ENCODE measurements at regions not wholly inside any gene's neighbourhood (a gene's known extent, or its start where the extent isn't known, plus 50 kb on each side); places are given as distances from the start of the nearest gene placed in this dataset.

DNA sequence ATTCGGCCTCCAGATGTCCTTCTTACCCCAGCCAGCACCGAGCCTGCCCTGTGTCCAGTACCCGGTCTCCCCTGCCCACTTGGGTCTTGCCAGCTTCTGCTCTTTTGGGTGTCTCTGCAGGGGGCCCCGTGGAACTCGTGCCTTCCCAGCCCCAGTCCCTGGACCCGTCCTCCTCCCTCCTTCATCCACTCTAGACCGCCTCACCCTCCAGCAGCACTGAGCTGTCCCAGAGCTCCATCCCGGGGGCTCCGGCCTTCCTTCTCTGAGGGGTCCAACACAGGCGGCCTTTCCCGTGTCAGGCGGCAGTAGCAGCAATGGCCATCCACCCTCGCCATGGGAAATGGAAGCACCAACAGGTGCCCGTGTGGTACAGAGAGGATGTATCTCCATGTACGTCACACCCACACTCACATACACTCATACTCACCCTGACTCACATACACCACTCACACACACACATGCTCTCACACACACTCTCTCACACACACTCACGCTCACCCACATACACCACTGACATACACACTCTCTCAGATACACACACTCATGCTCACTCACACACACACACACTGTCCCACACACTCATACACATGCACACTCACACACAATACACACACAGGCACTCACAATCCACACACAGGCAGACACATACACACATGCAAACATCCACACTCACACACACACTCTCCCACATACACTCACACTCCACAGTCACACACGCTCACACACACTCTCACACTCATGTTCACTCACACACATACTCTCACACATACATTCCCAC is 827.5 kb upstream of the SALL3 start:
- no peak for ATAC-seq
- DNase-seq: no peak

DNA sequence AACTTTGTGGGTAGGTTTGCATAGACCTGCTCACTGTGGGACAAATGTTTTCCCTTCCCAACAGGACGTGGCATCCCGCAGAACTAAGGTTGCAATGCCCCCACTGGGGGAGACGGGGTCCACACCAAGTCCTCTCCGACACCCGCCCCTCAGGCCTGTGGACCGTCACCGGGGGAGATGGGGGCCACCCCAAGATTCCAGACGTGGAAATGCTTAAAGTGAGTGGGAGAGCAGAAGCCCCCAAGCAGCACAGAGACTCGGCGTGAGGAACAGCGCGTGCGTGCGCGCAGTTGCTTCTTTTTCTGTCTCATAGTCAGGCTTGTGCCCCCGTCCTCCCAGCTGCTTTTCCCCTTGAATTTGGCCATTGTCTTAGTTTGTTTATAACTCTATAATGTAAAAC is 826.3 kb upstream of the SALL3 start:
- no peak for DNase-seq
- ATAC-seq: no peak

DNA sequence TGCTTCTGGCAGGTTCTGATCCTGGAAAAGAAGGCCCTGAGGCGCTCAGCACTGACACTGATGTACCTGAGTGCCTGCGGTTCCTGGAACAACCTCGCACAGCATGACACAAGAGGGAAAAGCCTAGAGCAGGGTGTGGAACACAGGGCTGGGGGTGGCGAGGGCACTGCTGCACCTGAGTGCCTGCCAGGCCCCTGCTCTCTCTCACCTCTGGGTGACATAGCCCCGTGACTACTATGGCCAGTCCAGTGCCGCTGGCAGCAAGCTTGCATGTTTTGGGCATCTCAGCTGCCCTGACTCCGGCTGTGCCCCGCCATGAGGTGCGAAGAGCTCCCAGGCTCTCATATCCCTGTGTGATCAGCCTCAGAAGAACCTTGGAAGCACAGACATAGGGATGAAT is 825.2 kb upstream of the SALL3 start:
- DNase-seq (no peak), ATAC-seq (no peak)

DNA sequence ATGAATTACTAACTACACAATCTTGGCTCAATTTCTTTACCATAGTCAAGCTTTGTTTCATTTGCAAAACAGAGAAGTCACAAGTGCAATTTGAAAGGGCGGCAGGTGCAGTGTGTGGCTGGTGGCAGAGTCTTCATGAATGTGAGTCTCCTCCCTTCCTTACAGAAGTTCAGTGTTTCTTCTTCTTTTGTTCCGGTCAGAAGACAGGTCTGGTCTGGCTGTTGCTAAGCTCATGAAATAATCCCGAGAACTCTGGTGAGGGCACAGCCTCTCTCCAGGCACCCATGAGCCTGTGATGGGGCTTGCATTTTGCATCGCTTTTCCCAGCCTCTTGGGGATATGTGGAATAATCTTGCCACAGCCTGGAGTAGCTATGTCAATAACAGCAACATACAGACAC is 824.8 kb upstream of the SALL3 start:
- no peak for DNase-seq
- ATAC-seq: no peak

DNA sequence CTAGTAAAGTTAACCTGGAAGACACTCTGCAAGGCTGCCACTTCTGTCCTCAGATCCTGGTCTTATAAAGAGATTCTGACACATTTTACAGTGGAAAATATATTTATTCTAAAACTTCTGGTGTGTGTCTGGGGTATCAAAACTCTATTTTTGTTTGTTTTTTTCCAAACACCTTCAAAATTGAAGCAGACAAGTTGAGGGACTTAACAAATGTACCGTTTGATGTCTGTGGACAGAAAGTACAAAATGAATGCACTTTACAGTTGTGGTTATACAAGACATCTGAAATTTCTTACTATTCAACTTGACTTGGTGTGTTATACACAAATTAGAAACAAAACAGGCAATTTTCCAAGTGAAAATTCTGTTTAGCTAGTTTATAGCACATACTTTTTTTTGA is 823.2 kb upstream of the SALL3 start:
- ATAC-seq (no peak), DNase-seq (no peak)

DNA sequence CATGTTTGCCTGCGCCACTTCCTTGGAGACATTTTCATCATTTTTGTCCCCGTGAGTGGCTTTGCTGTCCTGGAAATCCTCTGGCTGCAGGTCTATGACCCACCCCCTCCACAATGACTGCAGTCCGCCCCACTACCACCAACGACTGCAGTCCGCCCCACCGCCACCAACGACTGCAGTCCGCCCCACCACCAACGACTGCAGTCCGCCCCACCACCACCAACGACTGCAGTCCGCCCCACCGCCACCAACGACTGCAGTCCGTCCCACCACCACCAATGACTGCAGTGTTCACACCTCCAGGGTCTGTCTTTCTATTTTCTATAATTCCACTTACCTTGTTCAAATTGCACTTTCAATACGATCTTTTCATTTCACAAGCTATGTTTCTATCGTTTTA is 820.7 kb upstream of the SALL3 start:
- no peak for DNase-seq
- no peak for ATAC-seq

DNA sequence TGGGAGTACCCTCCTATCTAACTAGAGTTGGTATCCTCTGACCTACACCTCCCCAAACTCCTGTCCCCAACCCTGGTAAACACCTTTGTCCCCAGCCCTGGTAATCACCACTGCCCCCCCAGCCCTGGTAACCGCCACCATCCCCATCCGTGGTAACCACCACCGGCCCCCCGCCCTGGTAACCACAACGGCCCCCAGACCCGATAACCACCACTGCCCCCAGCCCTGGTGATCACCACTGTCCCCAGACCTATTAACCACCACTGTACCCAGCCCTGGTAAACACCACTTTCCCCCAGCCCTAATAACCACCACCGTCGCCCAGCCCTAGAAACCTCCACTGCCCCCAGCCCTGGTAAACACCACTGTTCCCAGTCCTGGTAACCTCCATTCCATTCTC is 820.2 kb upstream of the SALL3 start:
- ATAC-seq: no peak

DNA sequence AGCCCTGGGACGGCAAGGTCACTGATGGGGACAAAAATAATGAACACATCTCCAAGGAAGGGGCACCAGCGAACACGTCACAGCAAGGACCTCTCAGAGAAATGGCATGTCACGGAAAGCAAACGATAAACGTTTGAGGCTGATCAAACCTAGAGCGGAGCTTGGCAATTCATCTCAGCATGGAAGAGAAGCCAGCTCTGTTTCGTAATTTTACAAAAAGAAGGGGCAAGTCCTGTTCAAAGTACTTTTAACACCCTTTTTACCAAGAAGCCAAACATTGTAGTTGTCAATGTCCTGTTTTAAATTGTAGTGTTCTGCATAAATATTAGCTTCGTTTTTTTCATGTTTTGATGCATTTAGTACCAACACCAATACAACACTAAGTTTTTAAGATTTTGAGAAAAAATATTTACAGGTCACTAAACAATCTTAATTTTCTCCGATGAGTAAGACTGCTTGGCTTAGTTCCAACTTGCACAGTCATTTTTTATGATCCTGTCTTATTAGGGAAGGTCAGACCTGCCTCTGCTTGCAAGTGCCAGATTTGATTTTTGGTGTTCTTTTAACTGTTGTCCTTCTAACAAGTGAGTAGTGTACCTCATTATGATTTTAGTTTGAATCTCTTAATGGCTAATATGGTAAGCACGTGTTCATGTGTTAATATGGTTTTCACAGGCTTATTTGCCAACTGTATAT is 818.5 kb upstream of the SALL3 start:
- DNase-seq (no peak), ATAC-seq (no peak)

More for the DNA sequence above, 820.2 kb upstream of the SALL3 start:
- no peak for DNase-seq

DNA sequence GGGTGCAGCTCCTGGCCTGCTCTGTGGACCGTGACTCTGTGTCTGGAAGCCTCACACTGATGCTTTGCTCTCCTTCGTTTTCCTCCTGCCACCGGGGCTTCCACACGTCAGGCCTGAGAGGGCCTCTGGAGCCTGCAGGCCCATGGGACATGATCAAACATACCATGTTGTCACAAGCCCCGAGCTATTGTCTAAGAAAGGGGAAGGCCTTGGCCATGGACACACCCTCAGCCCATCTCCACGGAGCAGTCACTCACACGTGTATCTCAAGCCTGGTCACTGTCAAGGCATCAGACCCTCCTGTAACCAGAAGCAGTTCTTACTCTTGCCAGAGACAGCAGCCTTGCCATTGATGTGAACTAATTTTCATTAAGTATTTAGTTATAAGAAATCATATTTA is 814.1 kb upstream of the SALL3 start:
- no peak for ATAC-seq

DNA sequence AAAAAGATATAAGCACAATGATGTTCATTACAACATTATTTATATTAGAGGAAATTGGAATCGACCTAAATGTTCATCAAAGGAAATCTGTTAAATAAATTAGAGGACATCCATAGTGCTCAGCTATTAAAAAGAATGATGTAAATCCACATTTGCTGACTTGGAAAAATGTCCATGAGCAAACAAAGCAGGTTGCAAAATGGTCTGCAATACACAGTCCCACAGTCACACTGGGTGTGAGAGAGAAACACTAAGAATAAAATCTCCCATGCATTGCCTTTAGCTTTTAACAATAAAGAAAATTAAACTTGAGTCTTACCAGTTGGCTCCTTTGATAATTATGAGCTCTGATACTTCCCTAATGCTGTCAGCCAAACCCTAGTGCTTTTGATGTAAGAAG is 811.1 kb upstream of the SALL3 start:
- no peak for DNase-seq
- ATAC-seq: no peak

More for the DNA sequence above, 814.1 kb upstream of the SALL3 start:
- no peak for DNase-seq

DNA sequence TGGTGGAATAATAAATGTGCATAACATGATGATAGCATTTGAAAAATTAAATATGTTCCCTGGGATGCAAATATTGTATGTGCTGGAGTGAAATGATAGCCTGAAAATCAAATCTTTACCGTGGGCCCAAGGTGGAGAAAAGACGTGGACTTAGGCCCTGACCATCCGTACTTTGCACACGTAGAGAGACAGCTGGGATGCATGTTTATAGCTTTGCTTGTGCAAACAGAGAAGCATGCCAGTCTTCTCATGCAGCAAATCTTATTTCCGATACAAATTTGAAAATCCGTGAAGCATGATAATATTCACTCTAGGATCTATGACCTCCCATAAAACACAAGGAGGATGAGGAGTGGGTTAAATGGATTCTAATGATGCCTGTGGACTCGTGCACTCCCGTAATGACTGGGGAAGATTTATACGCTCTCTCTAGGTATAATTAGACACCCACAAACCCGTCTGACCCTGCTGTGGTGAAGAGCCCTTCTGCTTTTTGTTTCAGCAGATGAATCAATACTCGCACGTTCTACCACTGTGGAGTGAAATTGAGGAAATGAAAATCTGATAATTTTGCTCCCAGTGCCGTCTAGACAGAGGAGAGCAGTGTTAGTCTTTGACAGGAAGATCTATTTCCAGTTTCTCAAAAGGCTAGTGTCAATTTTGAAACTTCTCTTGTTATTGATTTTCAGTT is 810.3 kb upstream of the SALL3 start:
- DNase-seq (no peak), ATAC-seq (no peak)

DNA sequence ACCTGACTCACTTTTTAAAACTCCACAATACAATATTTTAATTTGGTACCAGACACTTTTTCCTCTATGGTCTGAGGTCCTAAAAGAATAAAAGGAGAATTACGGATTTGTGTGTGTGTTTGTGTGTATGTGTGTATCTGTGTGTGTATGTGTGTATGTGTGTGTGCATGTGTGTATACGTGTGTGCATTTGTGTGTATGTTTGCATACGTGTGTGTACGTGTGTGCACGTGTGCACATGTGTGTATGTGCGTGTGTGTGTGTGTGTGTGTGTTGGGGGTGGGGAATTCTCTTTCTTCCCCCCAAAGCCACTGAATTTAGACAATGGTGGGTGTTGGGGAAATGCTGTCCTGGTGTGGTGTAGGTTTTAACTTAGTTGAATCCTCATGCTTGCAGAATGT is 807.7 kb upstream of the SALL3 start:
- no peak for DNase-seq
- ATAC-seq: no peak

DNA sequence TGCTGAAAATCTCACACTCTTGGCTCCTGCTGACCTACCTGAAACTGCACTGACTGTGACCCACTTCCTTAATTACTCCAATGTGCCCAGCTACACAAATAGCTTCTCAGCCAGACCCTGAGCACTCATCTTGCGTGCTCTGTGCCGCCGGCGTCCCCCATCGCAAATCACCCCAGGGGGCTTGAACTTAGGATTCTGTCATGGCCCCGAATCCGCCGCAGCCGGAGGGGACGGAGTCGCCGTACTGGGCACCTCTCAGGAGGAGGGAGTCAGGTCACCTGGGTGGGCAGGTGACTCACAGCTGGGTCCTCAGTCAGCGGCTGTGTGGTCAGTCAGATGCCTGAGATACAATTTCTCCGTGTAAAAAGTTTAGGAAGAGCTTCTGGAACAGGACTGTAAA is 804.9 kb upstream of the SALL3 start:
- ATAC-seq: no peak

DNA sequence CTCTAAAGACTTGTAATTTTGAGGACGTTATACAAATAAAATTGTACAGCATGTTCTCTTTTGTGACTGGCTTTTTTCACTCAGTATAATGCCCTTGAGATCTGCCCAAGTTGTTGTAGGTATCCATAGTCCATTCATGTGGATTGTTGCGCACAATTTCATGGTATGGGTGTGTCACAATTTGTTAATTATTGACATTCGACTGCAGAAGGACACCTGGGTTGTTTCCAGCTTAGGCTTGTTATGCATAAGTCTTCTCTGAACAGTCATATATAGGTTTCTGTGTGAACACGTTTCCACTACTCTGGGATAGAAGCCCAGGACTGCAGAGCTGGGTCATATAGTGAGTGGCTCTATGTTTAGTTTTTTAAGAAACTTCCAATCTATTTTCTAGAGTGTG is 800.8 kb upstream of the SALL3 start:
- ATAC-seq: no peak
- DNase-seq: no peak

More for the DNA sequence above, 804.9 kb upstream of the SALL3 start:
- DNase-seq: no peak

DNA sequence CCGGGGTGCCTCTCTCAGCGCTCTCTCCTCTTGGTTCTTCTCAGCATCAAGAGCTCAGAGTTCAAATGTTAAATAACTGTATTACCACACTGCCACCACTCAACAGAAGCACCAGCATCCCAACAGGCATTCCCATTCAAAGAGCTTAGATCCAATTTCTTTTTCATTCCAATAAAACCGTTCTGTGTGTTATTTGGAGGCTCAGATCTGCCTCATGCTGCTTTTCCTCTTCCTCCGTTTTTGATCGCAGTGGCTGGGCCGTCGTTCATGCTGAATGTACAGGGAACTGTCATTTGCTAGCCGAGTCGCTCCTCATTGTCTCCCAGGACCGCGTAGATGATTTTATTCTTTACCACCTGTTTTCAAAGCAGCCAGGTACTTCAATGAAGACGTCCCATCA is 798.9 kb upstream of the SALL3 start:
- DNase-seq: no peak
- no peak for ATAC-seq

DNA sequence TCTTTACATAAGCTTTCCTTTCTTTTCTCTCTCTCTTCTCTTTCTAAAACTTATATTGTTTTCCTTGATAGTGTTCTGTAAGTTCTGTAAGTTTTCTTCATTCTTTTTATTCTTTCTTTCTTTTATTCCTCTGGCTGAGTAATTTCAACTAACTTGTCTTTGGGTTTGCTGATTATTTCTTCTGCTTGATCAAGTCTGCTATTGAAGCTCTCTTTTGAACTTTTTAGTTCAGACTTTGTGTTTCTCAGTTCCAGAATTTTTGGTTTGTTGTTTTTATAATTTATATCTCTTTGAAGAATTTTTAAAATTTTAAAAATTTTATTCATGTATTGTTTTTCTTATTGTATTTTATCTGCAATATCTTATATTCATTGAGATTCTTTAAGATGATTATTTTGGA is 795.8 kb upstream of the SALL3 start:
- no peak for DNase-seq
- ATAC-seq: no peak

DNA sequence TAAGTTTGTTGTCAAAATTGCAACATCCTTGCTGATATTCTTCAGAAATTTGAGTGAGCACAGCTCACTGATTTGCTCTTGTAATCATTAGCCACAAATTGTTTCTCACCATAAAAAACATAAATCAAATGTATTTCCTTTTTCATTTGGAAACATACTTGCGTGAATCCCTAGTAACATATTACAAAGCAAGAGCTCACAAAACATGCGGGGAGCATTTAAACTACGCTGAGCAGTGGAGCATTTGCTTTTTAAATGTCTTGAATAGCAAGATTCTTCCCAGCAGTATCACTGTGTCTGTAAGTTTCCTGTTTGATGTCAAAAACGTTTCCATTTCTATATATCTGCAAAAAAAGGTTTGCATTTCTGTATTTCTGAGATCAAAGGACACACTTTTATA is 788.3 kb upstream of the SALL3 start:
- no peak for DNase-seq
- no peak for ATAC-seq

DNA sequence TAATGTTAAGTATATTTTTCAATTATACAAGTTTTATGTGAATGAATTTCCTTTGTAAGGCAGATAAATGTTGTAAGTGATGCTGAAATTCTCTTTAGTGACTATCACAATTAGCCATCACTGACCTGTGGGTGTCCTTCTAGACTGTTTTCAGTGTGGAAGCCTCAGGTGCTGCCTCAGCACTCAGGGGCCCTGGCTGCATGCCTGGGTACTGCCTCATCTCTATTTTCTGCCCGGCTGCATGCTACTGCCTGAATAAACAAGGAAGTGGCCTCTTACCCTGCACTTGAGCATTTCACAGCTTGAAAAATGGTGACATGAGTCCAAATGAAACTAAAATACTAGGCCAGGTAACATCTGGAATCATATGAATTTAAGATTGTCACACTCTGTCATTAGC is 787.6 kb upstream of the SALL3 start:
- no peak for ATAC-seq
- DNase-seq: no peak

DNA sequence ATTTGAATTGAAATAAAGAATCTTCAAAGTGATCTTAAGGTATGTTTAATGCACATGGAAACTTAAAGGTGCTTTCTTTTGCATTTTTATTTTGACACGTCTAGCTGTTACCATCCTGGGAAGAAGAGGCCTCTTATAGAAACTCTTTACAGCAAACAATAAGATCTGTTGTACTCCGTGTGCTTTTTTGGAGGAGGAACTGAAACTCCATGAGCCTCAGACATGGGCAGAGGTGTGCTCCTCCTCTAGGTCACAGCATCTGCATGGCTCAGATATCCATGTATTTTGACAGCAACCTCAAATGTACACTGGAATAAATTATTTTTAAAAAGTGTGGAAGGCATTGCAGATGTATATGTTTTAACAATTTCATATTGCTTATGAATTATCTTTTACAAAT is 783.3 kb upstream of the SALL3 start:
- no peak for ATAC-seq
- DNase-seq: no peak

DNA sequence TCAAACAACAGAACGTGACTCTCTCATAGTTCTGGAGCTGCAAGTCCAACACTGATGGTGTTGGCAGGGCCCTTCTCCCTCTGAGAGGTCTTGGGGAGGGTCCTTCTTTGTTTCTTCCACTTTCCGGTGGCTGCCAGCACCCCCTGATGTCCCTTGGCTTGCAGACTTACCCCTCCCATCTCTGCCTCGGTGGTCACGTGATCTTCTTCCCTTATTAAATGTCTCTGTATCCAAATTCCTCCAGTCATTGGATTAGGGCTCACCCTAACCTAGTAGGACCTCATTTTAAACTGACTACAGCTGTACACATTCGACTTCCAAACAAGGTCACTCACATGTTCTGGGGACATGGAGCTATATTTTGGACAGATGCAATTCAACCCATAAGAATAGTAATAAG is 780.6 kb upstream of the SALL3 start:
- ATAC-seq (no peak), DNase-seq (no peak)

DNA sequence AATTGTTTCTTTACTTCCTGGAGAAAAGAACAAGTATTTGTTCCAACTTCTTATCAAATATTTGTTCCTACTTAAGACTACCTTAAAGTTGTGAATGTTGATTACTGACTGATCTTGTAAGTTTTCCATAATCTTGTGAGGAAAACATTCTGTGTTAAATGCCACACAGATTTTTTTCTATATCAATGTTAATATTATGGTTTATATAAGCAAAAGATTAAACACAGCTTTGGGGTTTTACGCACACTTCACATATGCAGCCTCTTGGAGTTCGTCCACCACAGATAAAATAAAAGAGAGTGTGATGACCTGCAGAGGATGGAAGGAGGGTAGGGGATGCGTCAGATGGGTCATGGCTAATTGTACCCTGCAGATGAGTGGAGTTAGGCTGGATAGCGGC is 780.0 kb upstream of the SALL3 start:
- DNase-seq (no peak), ATAC-seq (no peak)

DNA sequence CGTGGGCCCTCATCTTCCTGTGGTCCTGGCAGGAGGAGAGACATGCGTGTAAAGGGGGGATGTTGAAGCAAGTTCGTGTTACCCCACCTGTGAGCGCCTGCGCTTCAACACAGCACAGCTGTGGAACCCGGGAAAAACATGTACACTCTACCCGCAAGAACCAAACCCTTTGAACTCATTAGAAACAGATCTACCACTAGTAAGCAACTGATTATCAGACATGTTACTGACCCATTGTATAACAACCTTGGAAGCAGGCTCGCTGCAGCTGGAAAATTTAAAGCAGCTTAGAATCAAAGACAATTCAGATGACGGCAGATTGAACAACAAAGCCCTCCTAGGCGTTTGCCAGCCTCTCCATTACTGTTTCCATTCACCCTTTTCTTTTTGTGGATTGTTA is 771.7 kb upstream of the SALL3 start:
- DNase-seq: no peak
- no peak for ATAC-seq

DNA sequence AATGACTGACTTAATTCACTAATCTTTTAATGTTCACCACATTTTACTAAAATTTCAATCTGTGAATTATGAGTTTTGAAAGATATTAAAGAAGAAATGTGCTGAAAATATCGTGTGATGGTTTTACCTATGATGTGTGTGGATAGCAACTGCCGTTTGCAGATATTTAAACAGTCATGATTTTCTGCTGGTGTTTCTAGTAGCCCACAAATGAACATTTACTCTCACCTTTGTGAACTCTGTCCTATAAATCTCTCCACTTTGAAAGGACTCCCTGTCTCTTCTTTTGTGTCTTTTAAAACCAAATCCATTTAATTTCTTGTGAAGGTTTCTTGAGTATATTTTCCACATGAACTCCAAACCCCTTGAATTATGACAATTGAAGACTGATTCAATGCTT is 771.2 kb upstream of the SALL3 start:
- no peak for DNase-seq
- ATAC-seq: no peak
